OCI-LY7 (cell line): ENCODE measurements at regions not wholly inside any gene's neighbourhood (a gene's known extent, or its start where the extent isn't known, plus 50 kb on each side); places are given as distances from the start of the nearest gene placed in this dataset.

ENCODE experiments used
- EZH2phosphoT487 ChIP-seq: fragments of 200-600 bp; sonication (generic); IDR thresholded peaks from 2 replicates; pipeline ENCODE4 v1.6.1; 2018; ENCODE audit warnings: low read depth, borderline replicate concordance, mild to moderate bottlenecking, mixed run types, antibody characterized with exemption, low read length, moderate library complexity, mixed read lengths
- TF ChIP-seq, protein P1 (sequence below): fragments of 200-600 bp; sonication (generic); conservative IDR thresholded peaks from 2 replicates; pipeline ENCODE4 v1.5.1; 2014; ENCODE audit warnings: mild to moderate bottlenecking, antibody characterized with exemption, low read length, moderate library complexity, mixed read lengths

DNA sequence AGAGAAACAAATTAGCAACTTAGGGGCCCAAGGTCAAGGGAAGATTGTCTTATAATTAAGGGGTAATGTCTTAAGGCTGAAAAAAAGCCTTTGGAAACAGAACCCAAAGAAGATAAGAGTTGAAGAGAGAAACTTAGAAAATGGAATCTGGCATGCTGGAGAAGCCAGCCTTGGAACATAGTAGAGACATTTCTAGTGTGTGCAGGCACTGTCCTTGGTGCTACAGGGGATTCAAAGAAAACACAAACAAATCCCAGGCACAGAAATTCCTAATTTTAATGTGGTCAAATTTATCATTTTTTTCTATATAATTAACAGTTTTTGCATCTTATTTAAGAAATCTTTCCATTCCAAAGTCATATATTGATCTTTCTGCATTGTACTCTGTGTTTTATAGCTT lies 89.4 kb downstream of the NR1D2 start:
- TF ChIP-seq, protein P1, sequence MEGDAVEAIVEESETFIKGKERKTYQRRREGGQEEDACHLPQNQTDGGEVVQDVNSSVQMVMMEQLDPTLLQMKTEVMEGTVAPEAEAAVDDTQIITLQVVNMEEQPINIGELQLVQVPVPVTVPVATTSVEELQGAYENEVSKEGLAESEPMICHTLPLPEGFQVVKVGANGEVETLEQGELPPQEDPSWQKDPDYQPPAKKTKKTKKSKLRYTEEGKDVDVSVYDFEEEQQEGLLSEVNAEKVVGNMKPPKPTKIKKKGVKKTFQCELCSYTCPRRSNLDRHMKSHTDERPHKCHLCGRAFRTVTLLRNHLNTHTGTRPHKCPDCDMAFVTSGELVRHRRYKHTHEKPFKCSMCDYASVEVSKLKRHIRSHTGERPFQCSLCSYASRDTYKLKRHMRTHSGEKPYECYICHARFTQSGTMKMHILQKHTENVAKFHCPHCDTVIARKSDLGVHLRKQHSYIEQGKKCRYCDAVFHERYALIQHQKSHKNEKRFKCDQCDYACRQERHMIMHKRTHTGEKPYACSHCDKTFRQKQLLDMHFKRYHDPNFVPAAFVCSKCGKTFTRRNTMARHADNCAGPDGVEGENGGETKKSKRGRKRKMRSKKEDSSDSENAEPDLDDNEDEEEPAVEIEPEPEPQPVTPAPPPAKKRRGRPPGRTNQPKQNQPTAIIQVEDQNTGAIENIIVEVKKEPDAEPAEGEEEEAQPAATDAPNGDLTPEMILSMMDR: no peak
- TF ChIP-seq EZH2phosphoT487: no peak
